HUES64 (cell line): ENCODE measurements at regions not wholly inside any gene's neighbourhood (a gene's known extent, or its start where the extent isn't known, plus 50 kb on each side); places are given as distances from the start of the nearest gene placed in this dataset.

Source experiments
- H3K27ac ChIP-seq: 2 replicates; pipeline ENCODE4 v1.7.0; 2013; ENCODE audit warnings: low read depth, low read length, inconsistent platforms
- H3K27me3 ChIP-seq: 2 replicates; pipeline ENCODE4 v1.6.1; 2013; ENCODE audit warnings: mild to moderate bottlenecking, low read length; ENCODE audit not compliant: insufficient read depth
- H3K36me3 ChIP-seq: 2 replicates; pipeline ENCODE4 v1.6.1; 2013; ENCODE audit warnings: mild to moderate bottlenecking, low read length; ENCODE audit not compliant: insufficient read depth
- H3K4me1 ChIP-seq: 2 replicates; pipeline ENCODE4 v1.6.1; 2013; ENCODE audit warnings: mild to moderate bottlenecking, low read length, moderate library complexity; ENCODE audit not compliant: insufficient read depth
- H3K4me3 ChIP-seq: 2 replicates; pipeline ENCODE4 v1.5.1; 2013; ENCODE audit warnings: mild to moderate bottlenecking, low read length, moderate library complexity
- H3K9ac ChIP-seq: 2 replicates; pipeline ENCODE4 v1.6.1; 2013; ENCODE audit warnings: mild to moderate bottlenecking, low read depth, low read length
- H3K9me3 ChIP-seq: 2 replicates; pipeline ENCODE4 v1.6.1; 2013; ENCODE audit warnings: low read depth, low read length; ENCODE audit not compliant: insufficient read depth
- WGBS: fragments of 150-250, 120-280 bp; methylation state at CpG from one replicate; pipeline ENCODE4 v1.1.7; 2013; ENCODE audit warnings: missing lambda C conversion rate; 5-methylcytosine and 5-hydroxymethylcytosine counted together

GRCh38 chr7:41861642-41862041 is 158.8 kb upstream of the INHBA start:
- H3K4me3 ChIP-seq: no peak overlapping the region
- H3K27ac ChIP-seq: no peak overlapping the region
- H3K9ac ChIP-seq: no peak overlapping the region
- H3K27me3 ChIP-seq: no peaks in the 10 kb centered on the region
- 93% methylated on average over 3 of the region's 3 CpGs for WGBS
- H3K9me3 ChIP-seq: peaks cover 29% of the 10 kb centered on the region
- H3K4me1 ChIP-seq: no peaks in the 10 kb centered on the region
- no peaks in the 10 kb centered on the region for H3K36me3 ChIP-seq

GRCh38 chr7:41858201-41858600 is 155.3 kb upstream of the INHBA start:
- Histone ChIP-seq H3K36me3 (no peaks in the 10 kb centered on the region), H3K4me1 (no peaks in the 10 kb centered on the region), H3K27ac (no peak overlapping the region), H3K4me3 (no peak overlapping the region), H3K27me3 (no peaks in the 10 kb centered on the region), H3K9me3 (0 out of 2 replicates have a peak, but pooled peaks cover 2% of the 10 kb centered on the region), H3K9ac (no peak overlapping the region)
- 98% methylated on average over 2 of the region's 2 CpGs for WGBS

GRCh38 chr7:41855798-41856197 is 152.9 kb upstream of the INHBA start:
- 100% methylated on average over 1 of the region's 1 CpG for whole genome bisulfite sequencing
- H3K4me3 ChIP-seq: no peak overlapping the region
- H3K27ac ChIP-seq: no peak overlapping the region
- H3K9me3 ChIP-seq: no peaks in the 10 kb centered on the region
- H3K27me3 ChIP-seq: no peaks in the 10 kb centered on the region
- H3K4me1 ChIP-seq: no peaks in the 10 kb centered on the region
- H3K36me3 ChIP-seq: no peaks in the 10 kb centered on the region
- no peak overlapping the region for H3K9ac ChIP-seq

- H3K9ac ChIP-seq: no peak overlapping the region
- no peaks in the 10 kb centered on the region for H3K27me3 ChIP-seq
- no peaks in the 10 kb centered on the region for H3K36me3 ChIP-seq
- H3K9me3 ChIP-seq: no peaks in the 10 kb centered on the region
- H3K4me3 ChIP-seq: no peak overlapping the region
- H3K4me1 ChIP-seq: no peaks in the 10 kb centered on the region
- no peak overlapping the region for H3K27ac ChIP-seq
- 93% methylated on average over 4 of the region's 4 CpGs for WGBS
These were observed 144.7 kb upstream of the INHBA start for GRCh38 chr7:41847606-41848005.

GRCh38 chr7:41847151-41847550 is 144.3 kb upstream of the INHBA start:
- no CpG with 5 or more reads among the region's 1 CpG for WGBS
- no peak overlapping the region for H3K27ac ChIP-seq

GRCh38 chr7:41842956-41843355 is 140.1 kb upstream of the INHBA start:
- 90% methylated on average over 4 of the region's 4 CpGs for WGBS
- no peaks in the 10 kb centered on the region for H3K9me3 ChIP-seq
- H3K27ac ChIP-seq: no peak overlapping the region
- H3K9ac ChIP-seq: no peak overlapping the region
- no peaks in the 10 kb centered on the region for H3K4me1 ChIP-seq
- H3K27me3 ChIP-seq: no peaks in the 10 kb centered on the region
- H3K4me3 ChIP-seq: no peak overlapping the region
- no peaks in the 10 kb centered on the region for H3K36me3 ChIP-seq

More at GRCh38 chr7:41847151-41847550, 144.3 kb upstream of the INHBA start:
- no peaks in the 10 kb centered on the region for H3K9me3 ChIP-seq
- H3K36me3 ChIP-seq: no peaks in the 10 kb centered on the region
- no peaks in the 10 kb centered on the region for H3K27me3 ChIP-seq
- no peak overlapping the region for H3K4me3 ChIP-seq
- no peaks in the 10 kb centered on the region for H3K4me1 ChIP-seq
- H3K9ac ChIP-seq: no peak overlapping the region

GRCh38 chr7:41837916-41838315 is 135.0 kb upstream of the INHBA start:
- Histone ChIP-seq H3K4me3 (no peak overlapping the region), H3K9me3 (no peaks in the 10 kb centered on the region), H3K27ac (no peak overlapping the region), H3K36me3 (no peaks in the 10 kb centered on the region), H3K27me3 (no peaks in the 10 kb centered on the region), H3K4me1 (peaks cover 7% of the 10 kb centered on the region; the same call in 1 of the 2 replicates), H3K9ac (no peak overlapping the region)
- WGBS: 100% methylated on average over 1 of the region's 1 CpG

- WGBS: 97% methylated on average over 4 of the region's 4 CpGs
- peaks cover 8% of the 10 kb centered on the region; the same call in 1 of the 2 replicates for H3K4me1 ChIP-seq
- H3K9ac ChIP-seq: no peak overlapping the region
- H3K36me3 ChIP-seq: no peaks in the 10 kb centered on the region
- no peak overlapping the region for H3K4me3 ChIP-seq
- H3K9me3 ChIP-seq: no peaks in the 10 kb centered on the region
- H3K27ac ChIP-seq: no peak overlapping the region
- no peaks in the 10 kb centered on the region for H3K27me3 ChIP-seq
These were observed 133.2 kb upstream of the INHBA start for GRCh38 chr7:41835976-41836530.

- H3K4me1 ChIP-seq: peaks cover 8% of the 10 kb centered on the region; the same call in 1 of the 2 replicates
- no peak overlapping the region for H3K27ac ChIP-seq
- no peaks in the 10 kb centered on the region for H3K9me3 ChIP-seq
- H3K4me3 ChIP-seq: no peak overlapping the region
- no peak overlapping the region for H3K9ac ChIP-seq
- 81% methylated on average over 8 of the region's 8 CpGs for WGBS
- no peaks in the 10 kb centered on the region for H3K27me3 ChIP-seq
- H3K36me3 ChIP-seq: no peaks in the 10 kb centered on the region
These were observed 132.2 kb upstream of the INHBA start for GRCh38 chr7:41834805-41835694.

GRCh38 chr7:41832941-41833340 is 130.1 kb upstream of the INHBA start:
- peaks cover 8% of the 10 kb centered on the region; the same call in 1 of the 2 replicates for H3K4me1 ChIP-seq
- H3K27ac ChIP-seq: no peak overlapping the region
- H3K9me3 ChIP-seq: peaks cover 4% of the 10 kb centered on the region; the same call in 1 of the 2 replicates
- H3K9ac ChIP-seq: no peak overlapping the region
- WGBS: 27% methylated on average over 4 of the region's 4 CpGs
- H3K27me3 ChIP-seq: no peaks in the 10 kb centered on the region
- no peaks in the 10 kb centered on the region for H3K36me3 ChIP-seq
- H3K4me3 ChIP-seq: no peak overlapping the region

- Histone ChIP-seq H3K4me3 (no peak overlapping the region), H3K27ac (no peak overlapping the region), H3K4me1 (peaks cover 8% of the 10 kb centered on the region; the same call in 1 of the 2 replicates), H3K27me3 (no peaks in the 10 kb centered on the region), H3K9me3 (peaks cover 4% of the 10 kb centered on the region; the same call in 1 of the 2 replicates), H3K36me3 (no peaks in the 10 kb centered on the region), H3K9ac (no peak overlapping the region)
- WGBS: 75% methylated on average over 2 of the region's 2 CpGs
These were observed 127.4 kb upstream of the INHBA start for GRCh38 chr7:41830271-41830670.
